Osteoblast (primary cell): ENCODE measurements at regions not wholly inside any gene's neighbourhood (a gene's known extent, or its start where the extent isn't known, plus 50 kb on each side); places are given as distances from the start of the nearest gene placed in this dataset.

Experiments
- DNase-seq: peaks from one replicate; pipeline ENCODE4 v3.0.0; 2011; ENCODE audit warnings: low spot score, mixed read lengths; ENCODE audit not compliant: insufficient read length; ENCODE audit errors: missing footprints
- H2AFZ ChIP-seq: 2 replicates; pipeline ENCODE4 v1.6.0; 2011; ENCODE audit warnings: mild to moderate bottlenecking, low read length
- H3K27ac ChIP-seq: 2 replicates; pipeline ENCODE4 v1.5.1; 2011; ENCODE audit warnings: mild to moderate bottlenecking, low read depth, low read length, moderate library complexity
- H3K27me3 ChIP-seq: 2 replicates; pipeline ENCODE4 v1.6.0; 2012; ENCODE audit warnings: mild to moderate bottlenecking, control low read depth, inconsistent platforms, low read length, moderate library complexity; ENCODE audit not compliant: insufficient read depth
- H3K36me3 ChIP-seq: 2 replicates; pipeline ENCODE4 v1.5.1; 2011; ENCODE audit warnings: mild to moderate bottlenecking, low read length, control low read depth, moderate library complexity; ENCODE audit not compliant: insufficient read depth
- H3K4me1 ChIP-seq: 2 replicates; pipeline ENCODE4 v1.5.1; 2011; ENCODE audit warnings: mild to moderate bottlenecking, low read length, control low read depth, moderate library complexity; ENCODE audit not compliant: insufficient read depth
- H3K4me2 ChIP-seq: 2 replicates; pipeline ENCODE4 v1.6.0; 2011; ENCODE audit warnings: mild to moderate bottlenecking, low read length; ENCODE audit not compliant: insufficient read depth
- H3K4me3 ChIP-seq: fragments of 200-600 bp; sonication (generic); 3 replicates; pipeline ENCODE4 v1.5.1; 2012; ENCODE audit warnings: mild to moderate bottlenecking, low read length, inconsistent platforms; ENCODE audit not compliant: insufficient read depth
- H3K79me2 ChIP-seq: 2 replicates; pipeline ENCODE4 v1.6.0; 2012; ENCODE audit warnings: mild to moderate bottlenecking, low read length, control low read depth, inconsistent platforms; ENCODE audit not compliant: insufficient read depth
- H3K9me3 ChIP-seq: 2 replicates; pipeline ENCODE4 v1.5.1; 2011; ENCODE audit warnings: low read depth, low read length, control low read depth
- H4K20me1 ChIP-seq: 2 replicates; pipeline ENCODE4 v1.6.0; 2012; ENCODE audit warnings: mild to moderate bottlenecking, low read length, control low read depth; ENCODE audit not compliant: insufficient read depth
- TF ChIP-seq, protein P1 (sequence below): IDR thresholded peaks from 2 replicates; pipeline ENCODE4 v1.5.1; 2011; ENCODE audit warnings: mild to moderate bottlenecking, low read depth, low read length, moderate library complexity; ENCODE audit errors: extremely low read depth

- TF ChIP-seq, protein P1, sequence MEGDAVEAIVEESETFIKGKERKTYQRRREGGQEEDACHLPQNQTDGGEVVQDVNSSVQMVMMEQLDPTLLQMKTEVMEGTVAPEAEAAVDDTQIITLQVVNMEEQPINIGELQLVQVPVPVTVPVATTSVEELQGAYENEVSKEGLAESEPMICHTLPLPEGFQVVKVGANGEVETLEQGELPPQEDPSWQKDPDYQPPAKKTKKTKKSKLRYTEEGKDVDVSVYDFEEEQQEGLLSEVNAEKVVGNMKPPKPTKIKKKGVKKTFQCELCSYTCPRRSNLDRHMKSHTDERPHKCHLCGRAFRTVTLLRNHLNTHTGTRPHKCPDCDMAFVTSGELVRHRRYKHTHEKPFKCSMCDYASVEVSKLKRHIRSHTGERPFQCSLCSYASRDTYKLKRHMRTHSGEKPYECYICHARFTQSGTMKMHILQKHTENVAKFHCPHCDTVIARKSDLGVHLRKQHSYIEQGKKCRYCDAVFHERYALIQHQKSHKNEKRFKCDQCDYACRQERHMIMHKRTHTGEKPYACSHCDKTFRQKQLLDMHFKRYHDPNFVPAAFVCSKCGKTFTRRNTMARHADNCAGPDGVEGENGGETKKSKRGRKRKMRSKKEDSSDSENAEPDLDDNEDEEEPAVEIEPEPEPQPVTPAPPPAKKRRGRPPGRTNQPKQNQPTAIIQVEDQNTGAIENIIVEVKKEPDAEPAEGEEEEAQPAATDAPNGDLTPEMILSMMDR = no peak
- H3K79me2 ChIP-seq = no peaks in the 10 kb centered on the region
- no peaks in the 10 kb centered on the region for H3K27me3 ChIP-seq
- no peaks in the 10 kb centered on the region for H4K20me1 ChIP-seq
- no peak overlapping the region for H2AFZ ChIP-seq
- H3K36me3 ChIP-seq = no peaks in the 10 kb centered on the region
- no peak overlapping the region for H3K4me3 ChIP-seq
- H3K27ac ChIP-seq = no peak overlapping the region
- H3K9me3 ChIP-seq = no peaks in the 10 kb centered on the region
- no peak for DNase-seq
- no peak overlapping the region for H3K4me2 ChIP-seq
- H3K4me1 ChIP-seq = no peaks in the 10 kb centered on the region
Measured at GRCh38 chr18:27312853-27313252, 127.7 kb upstream of the CHST9 start.

DNA sequence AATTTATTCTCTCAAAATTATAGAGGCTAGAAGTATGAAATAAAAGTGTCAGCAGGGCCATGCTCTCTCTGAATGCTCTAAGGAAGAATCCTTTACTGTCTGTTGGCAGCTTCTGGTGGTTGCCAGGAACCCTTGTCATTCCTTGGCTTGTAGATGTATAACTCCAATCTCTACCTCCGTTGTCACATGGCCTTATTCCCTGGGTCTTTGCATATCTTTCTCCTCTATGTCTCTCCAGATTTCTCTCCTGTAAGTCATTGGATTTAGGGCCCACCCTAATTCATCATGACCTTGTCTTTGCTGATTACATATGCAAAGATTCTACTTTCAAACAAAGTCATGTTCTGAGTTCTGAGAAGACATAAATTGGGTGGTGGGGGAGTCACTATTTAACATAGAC lies 127.0 kb upstream of the CHST9 start:
- no peak overlapping the region for H3K27ac ChIP-seq
- H4K20me1 ChIP-seq = no peaks in the 10 kb centered on the region
- H3K4me1 ChIP-seq = no peaks in the 10 kb centered on the region
- no peak for DNase-seq
- TF ChIP-seq, protein P1 = no peak
- H2AFZ ChIP-seq = no peak overlapping the region
- H3K79me2 ChIP-seq = no peaks in the 10 kb centered on the region
- no peak overlapping the region for H3K4me3 ChIP-seq
- no peaks in the 10 kb centered on the region for H3K36me3 ChIP-seq
- H3K9me3 ChIP-seq = no peaks in the 10 kb centered on the region
- no peaks in the 10 kb centered on the region for H3K27me3 ChIP-seq
- no peak overlapping the region for H3K4me2 ChIP-seq

DNA sequence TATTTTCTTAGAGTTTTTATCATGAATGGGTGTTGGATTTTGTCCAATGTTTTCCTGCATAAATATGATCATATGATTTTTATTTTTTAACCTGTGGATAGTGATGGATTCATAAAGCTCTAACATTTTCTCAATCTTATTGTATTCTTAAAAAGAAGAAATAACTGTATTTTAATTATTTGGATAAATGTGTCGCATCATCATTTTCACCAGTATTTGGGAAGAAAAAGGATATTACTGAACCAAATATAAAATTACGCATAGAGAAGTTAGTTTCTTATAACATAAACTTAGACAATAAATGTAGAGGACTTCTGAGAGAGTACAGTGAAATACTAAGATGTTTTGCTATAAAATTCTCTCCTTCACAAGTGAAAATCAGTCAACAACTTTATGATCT lies 126.0 kb upstream of the CHST9 start:
- Histone ChIP-seq H3K4me2 (no peak overlapping the region), H3K9me3 (no peaks in the 10 kb centered on the region), H3K27me3 (no peaks in the 10 kb centered on the region), H4K20me1 (no peaks in the 10 kb centered on the region), H3K79me2 (no peaks in the 10 kb centered on the region), H3K4me1 (no peaks in the 10 kb centered on the region), H2AFZ (no peak overlapping the region), H3K36me3 (no peaks in the 10 kb centered on the region), H3K27ac (no peak overlapping the region), H3K4me3 (no peak overlapping the region)
- DNase-seq = no peak
- TF ChIP-seq, protein P1 = no peak

DNA sequence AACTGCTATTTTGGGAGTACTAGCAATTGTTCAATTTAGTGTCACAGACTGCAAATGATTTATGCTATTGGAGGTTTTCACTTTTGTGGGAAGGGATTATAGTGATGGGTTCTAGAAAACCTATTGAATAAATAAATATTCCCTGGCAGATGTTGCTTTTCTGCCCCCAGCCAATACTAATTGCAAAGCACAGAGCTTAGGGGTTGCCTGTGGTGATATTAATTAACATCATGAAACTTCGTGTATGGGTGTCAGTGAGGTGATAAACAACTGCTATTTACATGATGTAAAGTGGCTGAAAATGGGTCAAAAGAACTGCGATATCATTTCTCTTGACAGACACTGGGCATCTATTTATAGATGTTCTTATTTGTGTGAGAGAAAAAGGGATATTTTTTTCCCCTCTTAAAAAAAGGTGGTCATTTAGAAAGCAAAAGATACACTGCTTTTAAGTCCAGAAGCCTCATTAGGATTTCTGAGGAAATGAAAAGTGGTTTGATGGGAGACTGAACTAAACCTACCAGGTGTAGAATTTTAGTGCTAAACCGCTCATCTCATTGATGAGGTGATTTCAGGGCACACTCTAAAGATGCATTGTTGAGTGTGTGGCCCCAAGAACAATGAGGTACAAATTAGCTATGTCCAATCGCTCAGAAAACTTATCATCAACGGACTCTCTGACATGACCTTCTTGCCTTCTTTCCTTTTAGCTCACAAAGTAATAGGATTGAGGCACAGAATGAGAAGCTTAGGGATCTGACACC lies 116.7 kb upstream of the CHST9 start:
- DNase-seq = no peak
- TF ChIP-seq, protein P1 = no peak
- no peak overlapping the region for H2AFZ ChIP-seq
- H3K9me3 ChIP-seq = no peaks in the 10 kb centered on the region
- no peaks in the 10 kb centered on the region for H3K27me3 ChIP-seq
- H4K20me1 ChIP-seq = no peaks in the 10 kb centered on the region
- no peak overlapping the region for H3K27ac ChIP-seq
- no peak overlapping the region for H3K4me2 ChIP-seq
- no peak overlapping the region for H3K4me3 ChIP-seq
- H3K36me3 ChIP-seq = no peaks in the 10 kb centered on the region
- no peaks in the 10 kb centered on the region for H3K4me1 ChIP-seq
- H3K79me2 ChIP-seq = no peaks in the 10 kb centered on the region
